T-helper 1 cell treated with Interleukin-12 subunit alpha and Interleukin-12 subunit beta and Interleukin-4 antibody, amounts not matched to agents 30 μg/mL and 1 μg/mL, for 36 hours (primary cell): ENCODE measurements at regions not wholly inside any gene's neighbourhood (a gene's known extent, or its start where the extent isn't known, plus 50 kb on each side); places are given as distances from the start of the nearest gene placed in this dataset.
A peak's percentile ranks its signal among the peaks of the same experiment; 100 is the strongest.

ENCODE experiments used
- H3K27ac Mint-ChIP-seq: one replicate; pipeline ENCODE4 v1.8.0; 2021; ENCODE audit warnings: mild to moderate bottlenecking, mixed read lengths
- H3K27me3 Mint-ChIP-seq: one replicate; pipeline ENCODE4 v1.8.0; 2021; ENCODE audit warnings: low read depth, mixed read lengths
- H3K36me3 Mint-ChIP-seq: one replicate; pipeline ENCODE4 v1.8.0; 2021; ENCODE audit warnings: low read depth, mixed read lengths
- H3K4me1 Mint-ChIP-seq: one replicate; pipeline ENCODE4 v1.8.0; 2021; ENCODE audit warnings: low read depth, mixed read lengths
- H3K4me3 Mint-ChIP-seq: one replicate; pipeline ENCODE4 v1.8.0; 2021; ENCODE audit warnings: mild to moderate bottlenecking, moderate library complexity, mixed read lengths
- H3K9me3 Mint-ChIP-seq: one replicate; pipeline ENCODE4 v1.8.0; 2021; ENCODE audit warnings: mixed read lengths

GRCh38 chr1:212181015-212181882 lies 104.0 kb upstream of the PPP2R5A start:
- H3K36me3 Mint-ChIP-seq = peaks cover 8% of the 10 kb centered on the region
- peaks cover 11% of the 10 kb centered on the region for H3K4me1 Mint-ChIP-seq

GRCh38 chr1:212182171-212182570 lies 103.0 kb upstream of the PPP2R5A start:
- H3K4me3 Mint-ChIP-seq = no peak overlapping the region
- no peak overlapping the region for H3K27ac Mint-ChIP-seq
- no peaks in the 10 kb centered on the region for H3K27me3 Mint-ChIP-seq
- H3K9me3 Mint-ChIP-seq = no peaks in the 10 kb centered on the region
- H3K36me3 Mint-ChIP-seq = peaks cover 8% of the 10 kb centered on the region
- peaks cover 19% of the 10 kb centered on the region for H3K4me1 Mint-ChIP-seq

More at GRCh38 chr1:212181015-212181882, 104.0 kb upstream of the PPP2R5A start:
- no peak overlapping the region for H3K27ac Mint-ChIP-seq
- no peaks in the 10 kb centered on the region for H3K27me3 Mint-ChIP-seq
- H3K9me3 Mint-ChIP-seq = no peaks in the 10 kb centered on the region
- no peak overlapping the region for H3K4me3 Mint-ChIP-seq

DNA sequence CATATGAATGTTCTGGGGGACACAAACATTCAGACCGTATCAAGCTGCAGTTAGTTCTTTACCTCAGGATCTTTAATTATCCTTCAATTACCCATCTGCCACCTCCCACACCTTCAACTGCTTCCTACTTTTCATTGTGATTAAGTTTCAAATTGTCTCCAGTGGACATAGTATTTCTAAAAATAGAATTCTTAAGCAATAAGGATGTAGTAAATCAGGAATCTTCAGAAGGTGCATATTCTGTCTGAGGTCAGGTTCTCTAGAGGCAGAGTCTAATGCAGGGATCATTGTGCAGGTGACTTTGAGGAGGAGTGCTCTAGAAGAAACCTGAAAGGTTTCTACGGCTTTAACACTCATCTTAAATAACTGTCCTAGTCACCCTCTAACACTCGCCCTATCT lies 102.6 kb upstream of the PPP2R5A start:
- Mint-ChIP-seq H3K27ac (no peak overlapping the region), H3K4me3 (no peak overlapping the region), H3K36me3 (peaks cover 8% of the 10 kb centered on the region), H3K4me1 (peaks cover 20% of the 10 kb centered on the region), H3K9me3 (no peaks in the 10 kb centered on the region), H3K27me3 (no peaks in the 10 kb centered on the region)

DNA sequence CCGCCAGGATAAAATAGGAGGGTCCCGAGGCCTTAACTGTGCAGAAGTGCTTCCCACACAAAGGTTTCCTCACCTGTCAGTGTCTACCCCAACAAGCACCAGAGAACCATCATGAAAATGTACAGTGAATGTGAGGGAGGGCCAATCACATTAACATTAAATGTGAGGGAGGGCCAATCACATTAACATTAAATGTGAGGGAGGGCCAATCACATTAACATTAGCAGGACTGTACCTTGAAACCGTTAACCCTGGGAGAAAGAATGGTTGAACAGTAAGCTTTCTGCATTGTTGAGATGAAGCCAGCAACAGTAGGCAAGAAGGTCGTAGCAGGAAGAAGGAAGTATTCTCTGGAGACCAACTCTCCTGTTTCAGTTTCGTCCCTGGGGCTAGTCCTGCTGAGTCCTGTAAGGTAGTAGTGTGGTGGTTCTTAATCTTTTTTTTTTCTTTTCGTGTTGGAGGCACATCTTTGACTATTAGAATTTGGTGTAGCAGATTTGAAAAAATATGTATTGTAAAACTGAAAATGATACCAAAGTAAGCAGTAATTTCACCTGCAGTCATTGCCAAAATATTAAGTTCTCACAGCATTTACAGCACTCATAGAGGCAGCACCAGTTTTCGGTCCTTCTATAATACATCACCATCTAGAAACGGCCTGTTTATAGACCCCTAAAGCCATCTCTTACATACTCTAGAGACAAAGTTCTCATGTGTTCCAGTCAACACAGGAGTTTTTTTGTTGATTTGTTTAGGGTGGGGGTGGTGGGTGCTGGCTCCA lies 98.6 kb upstream of the PPP2R5A start:
- peaks cover 7% of the 10 kb centered on the region for H3K27me3 Mint-ChIP-seq
- peaks cover 36% of the 10 kb centered on the region for H3K4me1 Mint-ChIP-seq
- peaks cover 6% of the 10 kb centered on the region for H3K36me3 Mint-ChIP-seq
- H3K4me3 Mint-ChIP-seq = peak overlapping the region; percentile 38
- H3K27ac Mint-ChIP-seq = peak overlapping the region; percentile 83
- no peaks in the 10 kb centered on the region for H3K9me3 Mint-ChIP-seq

- H3K36me3 Mint-ChIP-seq = peaks cover 6% of the 10 kb centered on the region
- H3K27ac Mint-ChIP-seq = peak overlapping the region; percentile 29
- peaks cover 36% of the 10 kb centered on the region for H3K4me1 Mint-ChIP-seq
- H3K27me3 Mint-ChIP-seq = peaks cover 13% of the 10 kb centered on the region
- no peaks in the 10 kb centered on the region for H3K9me3 Mint-ChIP-seq
- H3K4me3 Mint-ChIP-seq = peak overlapping the region; percentile 38
Observed at GRCh38 chr1:212188599-212189351, 96.4 kb upstream of the PPP2R5A start.

DNA sequence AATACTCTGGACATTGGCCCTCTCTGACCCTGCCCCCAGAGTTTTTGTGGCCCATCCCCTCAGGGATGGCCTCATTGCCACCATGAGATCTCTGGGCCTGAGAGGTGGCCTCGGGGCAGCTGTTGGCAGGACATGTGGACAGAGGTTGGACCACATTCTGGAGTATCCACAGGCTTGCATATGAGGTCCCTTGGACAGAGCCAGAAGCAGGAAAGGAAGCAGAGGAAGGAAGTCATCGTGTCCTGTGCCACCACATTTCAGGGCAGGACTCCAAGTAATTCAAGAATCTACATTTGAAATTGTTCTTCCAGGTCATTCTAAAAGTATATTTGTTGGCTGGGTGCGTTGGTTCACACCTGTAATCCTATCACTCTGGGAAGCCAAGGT lies 95.9 kb upstream of the PPP2R5A start:
- H3K4me1 Mint-ChIP-seq = peaks cover 36% of the 10 kb centered on the region
- H3K9me3 Mint-ChIP-seq = no peaks in the 10 kb centered on the region
- no peak overlapping the region for H3K27ac Mint-ChIP-seq
- peaks cover 6% of the 10 kb centered on the region for H3K36me3 Mint-ChIP-seq
- H3K27me3 Mint-ChIP-seq = peaks cover 14% of the 10 kb centered on the region
- H3K4me3 Mint-ChIP-seq = no peak overlapping the region

- Mint-ChIP-seq H3K27me3 (peaks cover 14% of the 10 kb centered on the region), H3K27ac (no peak overlapping the region), H3K4me1 (peaks cover 32% of the 10 kb centered on the region), H3K4me3 (no peak overlapping the region), H3K36me3 (peaks cover 3% of the 10 kb centered on the region), H3K9me3 (peaks cover 5% of the 10 kb centered on the region)
Observed at GRCh38 chr1:212190169-212190568, 95.0 kb upstream of the PPP2R5A start.

DNA sequence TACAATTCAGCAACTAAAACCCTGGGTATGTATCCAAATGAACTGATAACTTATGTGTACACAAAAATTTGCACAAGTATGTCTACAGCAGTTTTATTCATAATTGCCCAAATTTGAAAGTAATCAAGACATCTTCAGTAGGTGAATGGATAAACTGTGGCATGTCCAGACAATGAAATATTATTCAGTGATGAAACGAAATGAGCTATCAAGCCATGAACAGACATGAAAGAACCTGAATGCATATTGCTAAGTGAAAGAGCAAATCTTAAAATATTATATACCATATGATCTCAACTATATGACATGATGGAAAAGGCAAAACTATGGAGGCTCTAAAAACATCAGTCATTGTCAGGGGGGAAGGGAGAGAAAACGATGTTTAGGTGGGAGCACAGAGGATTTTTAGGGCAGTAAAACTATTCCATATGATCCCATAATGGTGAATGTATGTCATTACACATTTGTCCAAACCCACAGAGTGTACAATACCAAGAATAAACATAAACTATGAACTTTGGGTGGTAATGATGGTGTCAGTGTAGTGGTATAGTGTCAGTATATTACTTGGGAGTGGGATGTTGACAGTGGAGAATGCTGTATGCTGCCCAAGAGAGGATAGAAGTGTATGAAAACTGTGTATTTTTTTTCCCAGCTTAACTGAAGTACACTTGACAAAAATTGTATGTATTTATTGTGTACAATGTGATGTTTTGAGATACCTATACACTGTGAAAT lies 92.8 kb upstream of the PPP2R5A start:
- no peak overlapping the region for H3K27ac Mint-ChIP-seq
- H3K36me3 Mint-ChIP-seq = peaks cover 7% of the 10 kb centered on the region

GRCh38 chr1:212196355-212196754 lies 88.9 kb upstream of the PPP2R5A start:
- H3K4me1 Mint-ChIP-seq = peaks cover 2% of the 10 kb centered on the region
- no peak overlapping the region for H3K4me3 Mint-ChIP-seq
- H3K9me3 Mint-ChIP-seq = peaks cover 15% of the 10 kb centered on the region
- peaks cover 7% of the 10 kb centered on the region for H3K36me3 Mint-ChIP-seq
- H3K27ac Mint-ChIP-seq = no peak overlapping the region
- peaks cover 10% of the 10 kb centered on the region for H3K27me3 Mint-ChIP-seq

More for the DNA sequence above, 92.8 kb upstream of the PPP2R5A start:
- Mint-ChIP-seq H3K9me3 (peaks cover 9% of the 10 kb centered on the region), H3K4me3 (no peak overlapping the region), H3K4me1 (peaks cover 22% of the 10 kb centered on the region), H3K27me3 (peaks cover 14% of the 10 kb centered on the region)

GRCh38 chr1:212201461-212201860 lies 83.7 kb upstream of the PPP2R5A start:
- Mint-ChIP-seq H3K4me3 (no peak overlapping the region), H3K27me3 (peaks cover 4% of the 10 kb centered on the region), H3K36me3 (peaks cover under 1% of the 10 kb centered on the region), H3K9me3 (peaks cover 6% of the 10 kb centered on the region), H3K4me1 (no peaks in the 10 kb centered on the region), H3K27ac (no peak overlapping the region)

- Mint-ChIP-seq H3K4me3 (no peak overlapping the region), H3K4me1 (no peaks in the 10 kb centered on the region), H3K27ac (no peak overlapping the region), H3K36me3 (no peaks in the 10 kb centered on the region), H3K9me3 (peaks cover 6% of the 10 kb centered on the region), H3K27me3 (peaks cover 9% of the 10 kb centered on the region)
Observed at GRCh38 chr1:212203630-212204029, 81.6 kb upstream of the PPP2R5A start.

DNA sequence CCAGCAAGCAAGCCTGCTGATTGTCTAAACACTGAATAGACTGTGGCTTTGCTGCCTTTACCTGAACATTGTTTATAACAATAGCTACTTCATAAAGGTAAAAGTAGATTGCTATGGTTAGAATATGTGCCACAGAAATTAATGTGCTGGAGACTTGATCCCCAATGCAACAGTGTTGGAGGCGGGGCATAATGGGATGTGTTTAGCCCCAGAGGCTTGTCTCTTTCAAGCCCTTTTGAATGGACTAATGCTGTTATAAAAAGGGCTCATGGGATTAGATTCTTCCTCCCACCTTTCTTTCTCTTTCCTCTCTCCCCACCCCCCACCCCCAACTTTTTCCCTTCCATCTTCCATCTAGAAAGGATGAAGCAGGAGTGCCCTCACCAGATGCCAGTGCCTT lies 80.2 kb upstream of the PPP2R5A start:
- H3K27me3 Mint-ChIP-seq = peaks cover 12% of the 10 kb centered on the region
- H3K9me3 Mint-ChIP-seq = peaks cover 6% of the 10 kb centered on the region
- no peak overlapping the region for H3K27ac Mint-ChIP-seq
- no peaks in the 10 kb centered on the region for H3K4me1 Mint-ChIP-seq
- no peaks in the 10 kb centered on the region for H3K36me3 Mint-ChIP-seq
- H3K4me3 Mint-ChIP-seq = no peak overlapping the region

DNA sequence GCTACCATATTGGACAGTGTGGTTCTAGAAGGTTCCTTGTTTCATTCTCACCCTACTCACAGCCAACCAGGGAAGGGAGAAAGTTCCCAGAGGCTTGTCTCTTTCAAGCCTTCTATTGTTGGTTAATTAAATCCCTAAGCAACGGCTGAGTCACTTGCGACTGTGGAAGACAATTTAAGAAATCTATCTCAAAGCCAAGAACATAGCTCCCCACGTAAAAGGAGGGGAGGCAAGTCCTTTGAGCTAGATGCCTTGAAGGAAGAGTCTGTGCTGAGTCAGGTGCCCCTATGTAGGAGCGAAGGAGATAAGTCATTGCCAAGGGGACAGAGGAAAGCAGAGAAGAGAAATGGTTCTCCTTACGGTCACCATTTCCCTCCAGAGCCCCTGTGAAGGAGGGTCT lies 79.4 kb upstream of the PPP2R5A start:
- Mint-ChIP-seq H3K4me1 (no peaks in the 10 kb centered on the region), H3K4me3 (no peak overlapping the region), H3K36me3 (no peaks in the 10 kb centered on the region), H3K27me3 (peaks cover 12% of the 10 kb centered on the region), H3K9me3 (peaks cover 4% of the 10 kb centered on the region), H3K27ac (no peak overlapping the region)

DNA sequence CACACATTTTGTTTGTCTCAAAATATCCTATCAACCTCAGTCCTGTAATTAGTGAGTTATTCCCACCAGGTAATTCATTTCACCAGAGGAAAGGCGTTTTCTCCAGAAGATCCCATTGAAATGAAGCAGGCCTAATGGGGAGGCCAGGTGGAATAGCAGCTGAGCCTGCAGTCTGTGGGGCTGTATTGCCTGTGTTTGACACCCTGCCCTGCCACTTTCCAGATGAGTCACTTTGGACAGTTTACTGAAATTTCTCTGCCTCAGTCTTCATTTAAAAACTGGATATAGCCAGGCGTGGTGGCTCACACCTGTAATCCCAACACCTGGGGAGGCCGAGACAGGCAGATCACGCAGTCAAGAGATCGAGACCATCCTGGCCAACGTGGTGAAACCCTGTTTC lies 78.1 kb upstream of the PPP2R5A start:
- H3K27me3 Mint-ChIP-seq = peaks cover 12% of the 10 kb centered on the region
- H3K36me3 Mint-ChIP-seq = no peaks in the 10 kb centered on the region
- H3K4me1 Mint-ChIP-seq = no peaks in the 10 kb centered on the region
- no peak overlapping the region for H3K4me3 Mint-ChIP-seq
- no peaks in the 10 kb centered on the region for H3K9me3 Mint-ChIP-seq
- H3K27ac Mint-ChIP-seq = no peak overlapping the region
